Uterus (tissue), 2 donors: ENCODE measurements at regions not wholly inside any gene's neighbourhood (a gene's known extent, or its start where the extent isn't known, plus 50 kb on each side); places are given as distances from the start of the nearest gene placed in this dataset.

Experiments used
- POLR2A ChIP-seq, 2 donors: fragments of 450-650 bp; IDR thresholded peaks; one replicate each; pipeline ENCODE4 v1.6.1; 2016; ENCODE audit warnings: antibody characterized with exemption in 2 of 2, mild to moderate bottlenecking in 1 of 2, moderate library complexity in 1 of 2
- TF ChIP-seq, protein P1 (sequence below), 4 experiments: fragments of 200-600 bp in 2 of 4; fragments of 450-650 bp in 2 of 4; sonication (generic) in 2 of 4; IDR thresholded peaks; one replicate each; pipeline ENCODE4 v1.5.1; 2016 to 2019; ENCODE audit warnings: antibody characterized with exemption in 4 of 4, mild to moderate bottlenecking in 2 of 4, moderate library complexity in 1 of 4

DNA sequence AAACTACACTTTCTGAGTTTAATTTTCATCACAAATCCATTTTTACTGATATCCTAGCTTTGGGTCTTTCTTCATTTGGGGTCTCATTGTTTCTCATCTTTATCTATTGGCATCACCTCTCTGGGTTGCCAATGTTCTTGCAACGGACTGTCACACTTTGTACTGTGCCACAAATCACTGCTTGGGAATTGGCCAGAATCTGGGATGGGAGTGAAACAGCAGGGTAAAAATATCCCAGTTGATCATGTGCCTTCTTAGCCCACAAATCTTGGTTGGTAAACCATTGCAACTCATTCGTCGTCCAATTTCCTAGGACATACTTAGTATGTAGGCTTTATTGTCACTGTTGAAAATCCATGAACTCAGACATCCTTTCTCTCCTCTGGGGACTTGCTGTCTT is 698.5 kb downstream of the OTOL1 start:
- no peak for TF ChIP-seq POLR2A (IDR thresholded peaks at IDR 0.05)
- TF ChIP-seq, protein P1, sequence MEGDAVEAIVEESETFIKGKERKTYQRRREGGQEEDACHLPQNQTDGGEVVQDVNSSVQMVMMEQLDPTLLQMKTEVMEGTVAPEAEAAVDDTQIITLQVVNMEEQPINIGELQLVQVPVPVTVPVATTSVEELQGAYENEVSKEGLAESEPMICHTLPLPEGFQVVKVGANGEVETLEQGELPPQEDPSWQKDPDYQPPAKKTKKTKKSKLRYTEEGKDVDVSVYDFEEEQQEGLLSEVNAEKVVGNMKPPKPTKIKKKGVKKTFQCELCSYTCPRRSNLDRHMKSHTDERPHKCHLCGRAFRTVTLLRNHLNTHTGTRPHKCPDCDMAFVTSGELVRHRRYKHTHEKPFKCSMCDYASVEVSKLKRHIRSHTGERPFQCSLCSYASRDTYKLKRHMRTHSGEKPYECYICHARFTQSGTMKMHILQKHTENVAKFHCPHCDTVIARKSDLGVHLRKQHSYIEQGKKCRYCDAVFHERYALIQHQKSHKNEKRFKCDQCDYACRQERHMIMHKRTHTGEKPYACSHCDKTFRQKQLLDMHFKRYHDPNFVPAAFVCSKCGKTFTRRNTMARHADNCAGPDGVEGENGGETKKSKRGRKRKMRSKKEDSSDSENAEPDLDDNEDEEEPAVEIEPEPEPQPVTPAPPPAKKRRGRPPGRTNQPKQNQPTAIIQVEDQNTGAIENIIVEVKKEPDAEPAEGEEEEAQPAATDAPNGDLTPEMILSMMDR (IDR thresholded peaks at IDR 0.05): no peak
